Spleen (tissue), 7 donors: ENCODE measurements at regions not wholly inside any gene's neighbourhood (a gene's known extent, or its start where the extent isn't known, plus 50 kb on each side); places are given as distances from the start of the nearest gene placed in this dataset.

ENCODE experiments used
- POLR2A ChIP-seq, 3 donors: fragments of 450-650 bp; IDR thresholded peaks; one replicate each; pipeline ENCODE4 v1.5.1; 2017; ENCODE audit warnings: antibody characterized with exemption in 3 of 3, mild to moderate bottlenecking in 1 of 3
- TF ChIP-seq, protein P1 (sequence below), 11 experiments: fragments of 200-600 bp in 7 of 11; fragments of 450-650 bp in 4 of 11; sonication (generic) in 4 of 11; IDR thresholded peaks in 8 of 11; conservative IDR thresholded peaks in 3 of 11; 1 replicate in 7 of 11; 2 replicates in 4 of 11; pipeline versions ENCODE4 v1.4.0 to v1.8.0; 2016 to 2021; ENCODE audit warnings: antibody characterized with exemption in 11 of 11, inconsistent platforms in 4 of 11, mild to moderate bottlenecking in 1 of 11
- donor health status: DM: no; HTN: no; CAD: no; lungs with moderate emphysema.
- donor health status: DM: no; HTN: no; CAD: no.
- donor health status: DM: no; HTN: no; CAD: no.

DNA sequence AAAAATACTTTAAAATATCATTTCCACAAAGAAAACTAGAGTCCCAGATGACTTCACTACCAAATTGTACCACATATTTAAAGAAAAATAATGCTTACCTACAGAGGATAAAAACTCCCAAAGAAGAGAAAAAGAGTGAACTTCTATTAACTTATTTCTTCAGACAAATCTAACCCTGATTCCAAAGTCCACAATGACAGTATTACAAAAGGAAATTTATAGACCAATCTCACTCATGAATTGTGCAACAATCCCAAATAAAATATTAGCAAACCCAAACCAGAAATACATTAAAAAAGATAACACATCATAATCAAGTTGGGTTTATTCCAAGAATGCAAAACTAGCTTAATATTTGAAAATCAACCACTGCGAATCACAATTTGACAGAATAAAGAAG lies 161.4 kb upstream of the GALNT2 start:
- TF ChIP-seq, protein P1, sequence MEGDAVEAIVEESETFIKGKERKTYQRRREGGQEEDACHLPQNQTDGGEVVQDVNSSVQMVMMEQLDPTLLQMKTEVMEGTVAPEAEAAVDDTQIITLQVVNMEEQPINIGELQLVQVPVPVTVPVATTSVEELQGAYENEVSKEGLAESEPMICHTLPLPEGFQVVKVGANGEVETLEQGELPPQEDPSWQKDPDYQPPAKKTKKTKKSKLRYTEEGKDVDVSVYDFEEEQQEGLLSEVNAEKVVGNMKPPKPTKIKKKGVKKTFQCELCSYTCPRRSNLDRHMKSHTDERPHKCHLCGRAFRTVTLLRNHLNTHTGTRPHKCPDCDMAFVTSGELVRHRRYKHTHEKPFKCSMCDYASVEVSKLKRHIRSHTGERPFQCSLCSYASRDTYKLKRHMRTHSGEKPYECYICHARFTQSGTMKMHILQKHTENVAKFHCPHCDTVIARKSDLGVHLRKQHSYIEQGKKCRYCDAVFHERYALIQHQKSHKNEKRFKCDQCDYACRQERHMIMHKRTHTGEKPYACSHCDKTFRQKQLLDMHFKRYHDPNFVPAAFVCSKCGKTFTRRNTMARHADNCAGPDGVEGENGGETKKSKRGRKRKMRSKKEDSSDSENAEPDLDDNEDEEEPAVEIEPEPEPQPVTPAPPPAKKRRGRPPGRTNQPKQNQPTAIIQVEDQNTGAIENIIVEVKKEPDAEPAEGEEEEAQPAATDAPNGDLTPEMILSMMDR (IDR thresholded peaks at IDR 0.05 in 8 of 11, conservative IDR thresholded peaks at IDR 0.05 in 3 of 11): no peak
- no peak for TF ChIP-seq POLR2A (IDR thresholded peaks at IDR 0.05)
